Ovary (tissue), 7 donors: ENCODE measurements at regions not wholly inside any gene's neighbourhood (a gene's known extent, or its start where the extent isn't known, plus 50 kb on each side); places are given as distances from the start of the nearest gene placed in this dataset.

ENCODE experiments used
- DNase-seq, 5 donors: peaks; one replicate each; pipeline ENCODE4 v3.0.0-alpha.2; 2019 to 2020
- H3K27ac ChIP-seq, 2 donors: fragments of 200-600 bp; one replicate each; pipeline versions ENCODE4 v1.5.1 to v1.8.0; 2019 to 2022
- H3K27me3 ChIP-seq: fragments of 200-600 bp; one replicate; pipeline ENCODE4 v1.8.0; 2022
- H3K36me3 ChIP-seq: fragments of 200-600 bp; sonication (generic); one replicate; pipeline ENCODE4 v1.5.1; 2019
- H3K4me1 ChIP-seq: one replicate; pipeline ENCODE4 v1.8.1; 2013; ENCODE audit warnings: mild to moderate bottlenecking, moderate library complexity; ENCODE audit not compliant: insufficient read depth
- H3K4me3 ChIP-seq: fragments of 200-600 bp; sonication (generic); one replicate; pipeline ENCODE4 v1.5.1; 2017
- H3K9me3 ChIP-seq, 2 donors: fragments of 200-600 bp in 1 of 2; sonication (generic) in 1 of 2; one replicate each; pipeline versions ENCODE4 v1.5.1 to v1.8.1; 2013 to 2019; ENCODE audit warnings: mild to moderate bottlenecking in 1 of 2, moderate library complexity in 1 of 2
- EP300 ChIP-seq: sonication (generic); formaldehyde crosslinking; IDR thresholded peaks from one replicate; pipeline ENCODE4 v1.6.1; 2017; ENCODE audit warnings: antibody characterized with exemption
- POLR2A ChIP-seq: fragments of 450-650 bp; IDR thresholded peaks from one replicate; pipeline ENCODE4 v1.6.1; 2017; ENCODE audit warnings: antibody characterized with exemption, mild to moderate bottlenecking, moderate library complexity
- WGBS, 3 donors: extraction: QIAGEN DNeasy Blood & Tissue Kit in 1 of 3; methylation state at CpG; one replicate each; pipeline versions ENCODE4 v1.1.5 to v1.1.7; 2013 to 2017; 5-methylcytosine and 5-hydroxymethylcytosine counted together
- intact Hi-C, 4 donors: fragments of 100-400 bp; cut with DNase I; formaldehyde crosslinking; loops; one replicate each; pipeline versions ENCODE4 v1.11.0 to v1.15.1; 2022 to 2023
- TF ChIP-seq, protein P1 (sequence below), 3 donors: fragments of 450-650 bp in 2 of 3; fragments of 200-600 bp in 1 of 3; IDR thresholded peaks; one replicate each; pipeline versions ENCODE4 v1.5.1 to v1.8.0; 2016 to 2022; ENCODE audit warnings: antibody characterized with exemption in 3 of 3, mild to moderate bottlenecking in 1 of 3
- donor health status: DM: no; HTN: no; CAD: no; lungs with moderate emphysema.
- donor health status: DM: no; HTN: no; CAD: no.
- donor health status: Bipolar disorder and iron deficiency.
- donor health status: DM: no; HTN: no; CAD: no.
- donor health status: DM: yes; HTN: yes; CAD: no.

DNA sequence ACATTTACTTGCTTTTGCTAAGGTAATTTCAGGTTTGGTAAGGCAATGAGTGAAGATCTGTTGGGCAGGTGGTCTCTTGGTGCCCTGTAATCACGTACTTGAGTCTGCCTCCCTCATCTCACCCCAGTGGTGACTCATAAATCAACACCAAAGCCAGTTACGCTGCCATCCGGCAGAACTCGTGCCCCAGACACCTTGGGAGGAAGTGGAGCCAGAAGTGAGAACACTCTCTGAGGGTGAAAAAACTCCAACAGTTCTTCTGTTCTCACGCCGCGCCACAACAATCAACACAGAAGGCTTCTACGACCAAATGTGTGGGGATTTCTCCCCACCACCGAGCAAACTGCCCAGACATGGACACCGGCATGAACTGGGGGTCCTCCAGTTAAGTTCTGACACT is 206.2 kb downstream of the ARL4C start:
- no peaks in the 10 kb centered on the region for H3K9me3 ChIP-seq
- intact Hi-C loops = no loop called here
- TF ChIP-seq EP300 = no peak
- TF ChIP-seq, protein P1, sequence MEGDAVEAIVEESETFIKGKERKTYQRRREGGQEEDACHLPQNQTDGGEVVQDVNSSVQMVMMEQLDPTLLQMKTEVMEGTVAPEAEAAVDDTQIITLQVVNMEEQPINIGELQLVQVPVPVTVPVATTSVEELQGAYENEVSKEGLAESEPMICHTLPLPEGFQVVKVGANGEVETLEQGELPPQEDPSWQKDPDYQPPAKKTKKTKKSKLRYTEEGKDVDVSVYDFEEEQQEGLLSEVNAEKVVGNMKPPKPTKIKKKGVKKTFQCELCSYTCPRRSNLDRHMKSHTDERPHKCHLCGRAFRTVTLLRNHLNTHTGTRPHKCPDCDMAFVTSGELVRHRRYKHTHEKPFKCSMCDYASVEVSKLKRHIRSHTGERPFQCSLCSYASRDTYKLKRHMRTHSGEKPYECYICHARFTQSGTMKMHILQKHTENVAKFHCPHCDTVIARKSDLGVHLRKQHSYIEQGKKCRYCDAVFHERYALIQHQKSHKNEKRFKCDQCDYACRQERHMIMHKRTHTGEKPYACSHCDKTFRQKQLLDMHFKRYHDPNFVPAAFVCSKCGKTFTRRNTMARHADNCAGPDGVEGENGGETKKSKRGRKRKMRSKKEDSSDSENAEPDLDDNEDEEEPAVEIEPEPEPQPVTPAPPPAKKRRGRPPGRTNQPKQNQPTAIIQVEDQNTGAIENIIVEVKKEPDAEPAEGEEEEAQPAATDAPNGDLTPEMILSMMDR (IDR thresholded peaks at IDR 0.05) = no peak
- no peak for TF ChIP-seq POLR2A

DNA sequence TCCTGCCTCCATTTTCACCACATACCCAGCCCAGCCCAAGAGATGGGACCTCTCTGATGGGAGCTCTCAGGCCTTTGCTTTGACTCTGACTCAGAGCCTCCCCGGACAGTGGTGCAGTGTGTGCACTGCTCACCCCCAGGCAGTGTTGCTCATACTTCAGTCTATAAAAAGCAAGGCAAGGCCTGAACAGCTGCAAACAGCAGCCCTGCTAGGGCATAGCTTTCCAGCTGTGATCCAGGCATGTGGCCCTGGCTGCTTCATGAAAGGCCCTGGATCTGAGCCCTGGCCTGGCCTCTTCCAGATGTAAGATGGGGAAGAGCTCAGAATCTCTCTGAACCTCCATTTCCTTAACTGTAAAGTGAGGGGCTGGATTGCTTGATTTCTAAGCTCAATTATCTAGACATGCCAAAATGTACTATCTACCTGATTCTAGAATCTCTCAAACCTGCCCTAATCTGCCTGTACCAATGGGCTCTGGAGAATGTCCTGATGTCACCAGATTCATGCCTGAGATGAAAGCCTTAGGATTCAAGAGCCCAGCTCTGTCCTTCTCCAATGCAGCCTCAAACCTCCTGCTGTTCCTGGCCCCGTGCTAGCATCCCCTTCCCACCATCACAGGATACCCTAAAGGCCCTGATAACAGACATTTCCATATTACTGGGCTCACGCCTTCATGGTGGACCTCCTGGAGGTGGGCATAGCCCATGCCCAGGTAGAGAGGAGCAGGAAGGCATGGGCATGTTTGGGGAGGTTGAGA is 206.9 kb downstream of the ARL4C start:
- H3K4me3 ChIP-seq = no peak overlapping the region
- no peaks in the 10 kb centered on the region for H3K27me3 ChIP-seq
- no peak overlapping the region for H3K27ac ChIP-seq
- intact Hi-C loops = no loop called here
- no peaks in the 10 kb centered on the region for H3K36me3 ChIP-seq
- 66 to 69% (median 69%) methylated on average over 3 of the region's 3 CpGs for WGBS, 3 donors
- TF ChIP-seq EP300 (no peak), POLR2A (no peak)
- TF ChIP-seq, protein P1 (IDR thresholded peaks at IDR 0.05) = no peak
- no peak for DNase-seq
- no peaks in the 10 kb centered on the region for H3K4me1 ChIP-seq
- H3K9me3 ChIP-seq = no peaks in the 10 kb centered on the region

More for the DNA sequence above, 206.2 kb downstream of the ARL4C start:
- no peak overlapping the region for H3K4me3 ChIP-seq
- H3K4me1 ChIP-seq = no peaks in the 10 kb centered on the region
- H3K27me3 ChIP-seq = no peaks in the 10 kb centered on the region
- no peak for DNase-seq
- H3K27ac ChIP-seq = no peak overlapping the region
- 79 to 85% (median 81%) methylated on average over 10 of the region's 10 CpGs for WGBS, 3 donors
- no peaks in the 10 kb centered on the region for H3K36me3 ChIP-seq

DNA sequence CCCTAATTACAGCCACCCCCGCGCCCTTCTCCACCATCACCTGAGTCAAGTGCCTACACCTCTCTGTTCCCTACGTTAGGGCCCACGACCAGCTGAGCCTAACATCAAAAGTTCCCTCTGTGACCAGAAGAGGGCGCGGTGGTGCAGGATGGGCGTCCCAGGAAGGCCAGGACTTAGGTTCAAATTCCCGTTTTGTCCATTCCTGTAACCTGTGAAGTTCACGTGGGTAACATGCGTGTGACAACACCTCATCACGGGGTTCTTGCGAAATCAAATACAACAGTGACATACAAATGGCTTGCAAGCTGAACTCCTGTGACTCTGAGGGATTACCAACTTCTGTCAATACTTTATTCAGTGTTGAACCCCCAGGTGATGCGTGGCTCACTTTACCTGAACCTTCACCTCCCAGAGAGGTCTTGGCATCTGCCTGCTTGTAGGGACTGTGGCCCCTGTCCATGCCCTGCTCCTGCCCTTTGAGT is 207.9 kb downstream of the ARL4C start:
- no peaks in the 10 kb centered on the region for H3K27me3 ChIP-seq
- peak in 1 of 5 donors; percentile 21 for DNase-seq
- TF ChIP-seq POLR2A = no peak
- TF ChIP-seq, protein P1 (IDR thresholded peaks at IDR 0.05) = no peak
- TF ChIP-seq EP300 = no peak
- no peaks in the 10 kb centered on the region for H3K36me3 ChIP-seq
- WGBS, 3 donors = 60 to 68% (median 67%) methylated on average over 13 of the region's 13 CpGs
- no peaks in the 10 kb centered on the region for H3K4me1 ChIP-seq
- intact Hi-C loops = no loop called here
- no peak overlapping the region for H3K27ac ChIP-seq
- no peak overlapping the region for H3K4me3 ChIP-seq
- no peaks in the 10 kb centered on the region for H3K9me3 ChIP-seq

GRCh38 chr2:234287650-234288049 is 209.2 kb downstream of the ARL4C start:
- TF ChIP-seq, protein P1 (IDR thresholded peaks at IDR 0.05) = no peak
- no peak for TF ChIP-seq POLR2A
- TF ChIP-seq EP300 = no peak
- intact Hi-C loops = no loop called here
- DNase-seq = no peak
- H3K27ac ChIP-seq = no peak overlapping the region
- no peaks in the 10 kb centered on the region for H3K4me1 ChIP-seq
- H3K27me3 ChIP-seq = no peaks in the 10 kb centered on the region
- H3K36me3 ChIP-seq = no peaks in the 10 kb centered on the region
- H3K4me3 ChIP-seq = no peak overlapping the region
- 98 to 100% (median 100%) methylated on average over 3 of the region's 3 CpGs for WGBS, 3 donors
- H3K9me3 ChIP-seq = no peaks in the 10 kb centered on the region
